Suprapubic skin (tissue), 4 donors: ENCODE measurements at regions not wholly inside any gene's neighbourhood (a gene's known extent, or its start where the extent isn't known, plus 50 kb on each side); places are given as distances from the start of the nearest gene placed in this dataset.

Experiments used
- EP300 ChIP-seq: sonication (generic); formaldehyde crosslinking; IDR thresholded peaks from one replicate; pipeline ENCODE4 v1.6.1; 2017; ENCODE audit warnings: antibody characterized with exemption
- POLR2A ChIP-seq, 2 donors: fragments of 450-650 bp; IDR thresholded peaks; one replicate each; pipeline ENCODE4 v1.6.1; 2017; ENCODE audit warnings: antibody characterized with exemption in 2 of 2, mild to moderate bottlenecking in 2 of 2, moderate library complexity in 2 of 2
- POLR2AphosphoS5 ChIP-seq, 3 donors: sonication (generic); formaldehyde crosslinking; IDR thresholded peaks; one replicate each; pipeline ENCODE4 v1.6.1; 2017; ENCODE audit warnings: antibody characterized with exemption in 3 of 3
- TF ChIP-seq, protein P1 (sequence below), 2 donors: fragments of 200-600 bp in 1 of 2; fragments of 450-650 bp in 1 of 2; sonication (generic) in 1 of 2; IDR thresholded peaks; one replicate each; pipeline ENCODE4 v1.5.1; 2016 to 2019; ENCODE audit warnings: antibody characterized with exemption in 2 of 2, mild to moderate bottlenecking in 1 of 2, moderate library complexity in 1 of 2

DNA sequence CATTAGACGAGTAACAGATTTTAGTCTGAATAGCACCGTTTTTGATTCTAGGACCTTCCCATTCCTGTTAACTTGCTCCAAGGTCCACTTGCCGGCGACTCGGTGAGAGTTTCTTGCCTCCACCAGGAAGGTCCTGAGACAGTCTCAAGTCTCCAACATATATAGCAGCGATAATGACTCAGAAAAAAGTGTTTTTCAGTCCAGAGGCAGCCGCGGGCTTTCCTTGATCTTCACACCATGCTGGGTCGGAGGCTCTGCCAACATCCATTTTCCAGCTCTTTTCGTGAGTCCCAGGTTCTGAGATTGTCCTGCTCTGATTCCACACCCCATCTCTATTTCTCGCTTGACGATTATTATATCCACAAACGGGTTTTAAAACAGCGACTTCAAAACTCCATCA lies 170.5 kb downstream of the GPX5 start:
- TF ChIP-seq, protein P1, sequence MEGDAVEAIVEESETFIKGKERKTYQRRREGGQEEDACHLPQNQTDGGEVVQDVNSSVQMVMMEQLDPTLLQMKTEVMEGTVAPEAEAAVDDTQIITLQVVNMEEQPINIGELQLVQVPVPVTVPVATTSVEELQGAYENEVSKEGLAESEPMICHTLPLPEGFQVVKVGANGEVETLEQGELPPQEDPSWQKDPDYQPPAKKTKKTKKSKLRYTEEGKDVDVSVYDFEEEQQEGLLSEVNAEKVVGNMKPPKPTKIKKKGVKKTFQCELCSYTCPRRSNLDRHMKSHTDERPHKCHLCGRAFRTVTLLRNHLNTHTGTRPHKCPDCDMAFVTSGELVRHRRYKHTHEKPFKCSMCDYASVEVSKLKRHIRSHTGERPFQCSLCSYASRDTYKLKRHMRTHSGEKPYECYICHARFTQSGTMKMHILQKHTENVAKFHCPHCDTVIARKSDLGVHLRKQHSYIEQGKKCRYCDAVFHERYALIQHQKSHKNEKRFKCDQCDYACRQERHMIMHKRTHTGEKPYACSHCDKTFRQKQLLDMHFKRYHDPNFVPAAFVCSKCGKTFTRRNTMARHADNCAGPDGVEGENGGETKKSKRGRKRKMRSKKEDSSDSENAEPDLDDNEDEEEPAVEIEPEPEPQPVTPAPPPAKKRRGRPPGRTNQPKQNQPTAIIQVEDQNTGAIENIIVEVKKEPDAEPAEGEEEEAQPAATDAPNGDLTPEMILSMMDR (IDR thresholded peaks at IDR 0.05) = no peak
- TF ChIP-seq POLR2A (IDR thresholded peaks at IDR 0.05) (no peak), EP300 (no peak), POLR2AphosphoS5 (IDR thresholded peaks at IDR 0.05) (no peak)
